Gastrocnemius medialis (tissue), 4 donors: ENCODE measurements at regions not wholly inside any gene's neighbourhood (a gene's known extent, or its start where the extent isn't known, plus 50 kb on each side); places are given as distances from the start of the nearest gene placed in this dataset.

Experiments
- ATAC-seq, 2 donors: fragments of 150-250 bp; one replicate each; pipeline ENCODE4 v1.9.1; 2016
- DNase-seq, 2 donors: peaks; one replicate each; pipeline ENCODE4 v3.0.0-alpha.2; 2019
- H3K27ac ChIP-seq, 4 donors: fragments of 200-600 bp; sonication (generic); 1 replicate in 1 of 4; 2 replicates in 3 of 4; pipeline ENCODE4 v1.5.1; 2016 to 2018; ENCODE audit warnings: mild to moderate bottlenecking in 2 of 4, moderate library complexity in 1 of 4
- H3K27me3 ChIP-seq, 3 donors: fragments of 200-600 bp; sonication (generic) in 2 of 3; 1 replicate in 1 of 3; 2 replicates in 2 of 3; pipeline versions ENCODE4 v1.5.1 to v1.6.0; 2016 to 2019; ENCODE audit warnings: mild to moderate bottlenecking in 1 of 3, moderate library complexity in 1 of 3
- H3K36me3 ChIP-seq, 2 donors: fragments of 200-600 bp; sonication (generic) in 1 of 2; one replicate each; pipeline ENCODE4 v1.5.1; 2017 to 2018
- H3K4me1 ChIP-seq, 2 donors: fragments of 200-600 bp; sonication (generic) in 1 of 2; one replicate each; pipeline ENCODE4 v1.5.1; 2016 to 2017; ENCODE audit warnings: mild to moderate bottlenecking in 2 of 2
- H3K4me3 ChIP-seq, 4 donors: fragments of 200-600 bp; sonication (generic) in 3 of 4; 1 replicate in 1 of 4; 2 replicates in 3 of 4; pipeline ENCODE4 v1.5.1; 2016 to 2019; ENCODE audit warnings: mild to moderate bottlenecking in 2 of 4
- H3K9me3 ChIP-seq, 3 donors: fragments of 200-600 bp; sonication (generic) in 2 of 3; 1 replicate in 1 of 3; 2 replicates in 2 of 3; pipeline ENCODE4 v1.5.1; 2016 to 2019
- POLR2A ChIP-seq, 2 donors: fragments of 450-650 bp; IDR thresholded peaks; one replicate each; pipeline ENCODE4 v1.6.1; 2017; ENCODE audit warnings: antibody characterized with exemption in 2 of 2, mild to moderate bottlenecking in 2 of 2, moderate library complexity in 2 of 2
- in situ Hi-C, 4 donors: fragments of 200-750 bp; cut with MboI; loops; one replicate each; pipeline versions ENCODE4 v1.15.0 to v1.8.0; 2017; ENCODE audit warnings: low sequenced_read_pairs in 4 of 4
- intact Hi-C: fragments of 100-400 bp; cut with DNase I; formaldehyde crosslinking; loops from one replicate; pipeline ENCODE4 v1.15.1; 2023; ENCODE audit warnings: low total_unique reads
- TF ChIP-seq, protein P1 (sequence below), 5 experiments: fragments of 450-650 bp in 3 of 5; fragments of 200-600 bp in 2 of 5; sonication (generic) in 2 of 5; IDR thresholded peaks in 4 of 5; conservative IDR thresholded peaks in 1 of 5; 1 replicate in 4 of 5; 2 replicates in 1 of 5; pipeline ENCODE4 v1.5.1; 2016 to 2019; ENCODE audit warnings: antibody characterized with exemption in 5 of 5, mild to moderate bottlenecking in 3 of 5, moderate library complexity in 3 of 5

DNA sequence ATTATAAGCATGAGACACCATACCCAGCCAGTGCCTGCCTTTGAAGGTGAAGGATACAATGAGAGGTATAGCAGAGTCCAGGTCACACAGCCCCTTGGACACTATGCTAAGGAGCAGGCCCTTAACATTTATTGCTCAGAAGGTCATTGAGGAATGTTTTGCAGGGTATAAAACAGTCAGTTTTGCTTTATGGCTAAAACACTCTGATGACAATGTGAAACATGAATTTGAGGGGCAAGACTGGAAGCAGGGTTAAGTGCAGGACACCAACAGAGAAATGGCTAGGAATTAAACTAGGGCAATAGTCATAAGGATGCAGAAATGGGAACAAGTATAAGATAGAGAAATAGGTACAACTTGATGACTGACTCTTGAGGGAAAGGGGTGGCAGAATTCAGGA is 141.1 kb downstream of the METTL4 start:
- no peak overlapping the region for H3K27ac ChIP-seq
- intact Hi-C loops (no loop called here), in situ Hi-C loops (no loop called here)
- no peaks in the 10 kb centered on the region for H3K9me3 ChIP-seq
- no peaks in the 10 kb centered on the region for H3K27me3 ChIP-seq
- H3K4me1 ChIP-seq = no peaks in the 10 kb centered on the region
- no peak for DNase-seq
- H3K4me3 ChIP-seq = no peak overlapping the region
- no peak for ATAC-seq
- no peaks in the 10 kb centered on the region for H3K36me3 ChIP-seq
- TF ChIP-seq, protein P1, sequence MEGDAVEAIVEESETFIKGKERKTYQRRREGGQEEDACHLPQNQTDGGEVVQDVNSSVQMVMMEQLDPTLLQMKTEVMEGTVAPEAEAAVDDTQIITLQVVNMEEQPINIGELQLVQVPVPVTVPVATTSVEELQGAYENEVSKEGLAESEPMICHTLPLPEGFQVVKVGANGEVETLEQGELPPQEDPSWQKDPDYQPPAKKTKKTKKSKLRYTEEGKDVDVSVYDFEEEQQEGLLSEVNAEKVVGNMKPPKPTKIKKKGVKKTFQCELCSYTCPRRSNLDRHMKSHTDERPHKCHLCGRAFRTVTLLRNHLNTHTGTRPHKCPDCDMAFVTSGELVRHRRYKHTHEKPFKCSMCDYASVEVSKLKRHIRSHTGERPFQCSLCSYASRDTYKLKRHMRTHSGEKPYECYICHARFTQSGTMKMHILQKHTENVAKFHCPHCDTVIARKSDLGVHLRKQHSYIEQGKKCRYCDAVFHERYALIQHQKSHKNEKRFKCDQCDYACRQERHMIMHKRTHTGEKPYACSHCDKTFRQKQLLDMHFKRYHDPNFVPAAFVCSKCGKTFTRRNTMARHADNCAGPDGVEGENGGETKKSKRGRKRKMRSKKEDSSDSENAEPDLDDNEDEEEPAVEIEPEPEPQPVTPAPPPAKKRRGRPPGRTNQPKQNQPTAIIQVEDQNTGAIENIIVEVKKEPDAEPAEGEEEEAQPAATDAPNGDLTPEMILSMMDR (IDR thresholded peaks at IDR 0.05 in 4 of 5, conservative IDR thresholded peaks at IDR 0.05 in 1 of 5) = no peak

DNA sequence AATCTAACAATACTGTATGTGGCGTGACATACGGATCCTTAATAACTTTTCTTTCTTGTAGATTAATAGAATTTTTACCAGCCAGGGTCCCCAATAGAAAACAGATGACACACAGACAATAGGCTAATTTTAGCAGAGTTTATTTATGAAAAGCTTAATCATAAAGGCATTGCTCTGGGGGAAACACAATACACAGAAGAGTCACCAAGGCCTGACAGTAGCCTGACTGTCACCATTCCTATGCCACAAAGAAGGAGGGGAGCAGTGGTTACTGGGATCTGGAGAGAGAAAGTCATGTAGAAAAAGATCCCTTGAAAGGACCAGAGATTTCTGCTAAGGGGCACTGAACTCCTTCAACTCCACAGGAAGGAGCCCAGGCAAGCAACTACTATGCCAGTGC is 139.5 kb downstream of the METTL4 start:
- TF ChIP-seq, protein P1 (IDR thresholded peaks at IDR 0.05 in 4 of 5, conservative IDR thresholded peaks at IDR 0.05 in 1 of 5) = no peak
- no peak for TF ChIP-seq POLR2A (IDR thresholded peaks at IDR 0.05)
- ATAC-seq = no peak
- H3K4me1 ChIP-seq = no peaks in the 10 kb centered on the region
- H3K4me3 ChIP-seq = no peak overlapping the region
- in situ Hi-C loops (no loop called here), intact Hi-C loops (no loop called here)
- no peak overlapping the region for H3K27ac ChIP-seq
- no peaks in the 10 kb centered on the region for H3K27me3 ChIP-seq
- no peaks in the 10 kb centered on the region for H3K9me3 ChIP-seq
- no peak for DNase-seq
- H3K36me3 ChIP-seq = no peaks in the 10 kb centered on the region

DNA sequence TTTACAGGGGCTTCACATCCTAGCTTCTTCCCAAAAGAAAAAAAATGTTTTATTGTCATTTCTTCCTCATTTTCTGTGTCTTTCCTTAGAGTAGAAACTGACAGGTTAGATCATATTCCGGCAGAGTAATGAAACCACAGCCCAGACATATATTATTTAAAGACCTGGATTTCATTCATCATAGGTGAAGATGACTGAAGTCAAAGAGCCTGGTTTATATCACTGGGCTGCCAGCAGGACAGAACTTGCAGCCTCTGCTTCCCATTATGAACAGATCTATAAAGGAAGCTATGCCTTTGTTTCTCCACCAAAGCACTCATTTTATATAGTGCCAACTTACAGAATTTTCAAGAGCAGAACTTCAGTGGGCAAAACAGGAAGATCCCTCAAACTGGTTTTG is 137.9 kb downstream of the METTL4 start:
- no peak for ATAC-seq

DNA sequence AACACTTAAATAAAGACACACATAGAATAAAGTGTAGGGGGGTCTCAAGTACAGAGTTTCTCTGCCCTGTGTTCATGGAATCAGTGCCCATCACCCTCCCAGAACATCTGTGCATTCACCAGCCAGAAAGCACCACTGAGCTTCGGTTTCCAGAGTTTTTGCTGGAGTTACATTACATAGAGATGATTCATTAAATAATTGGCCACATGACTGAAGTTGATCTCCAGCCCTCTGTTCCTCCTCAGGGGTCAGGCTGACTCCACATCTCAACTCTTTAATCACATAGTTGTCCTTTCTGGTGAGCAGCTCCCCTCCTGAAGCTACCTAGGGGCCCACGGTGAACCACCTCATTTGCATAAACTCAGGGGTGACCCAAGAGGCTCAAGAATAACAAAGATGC is 129.8 kb downstream of the METTL4 start:
- no peak overlapping the region for H3K4me3 ChIP-seq
- H3K4me1 ChIP-seq = no peaks in the 10 kb centered on the region
- H3K9me3 ChIP-seq = no peaks in the 10 kb centered on the region
- no peak overlapping the region for H3K27ac ChIP-seq
- ATAC-seq = no peak
- in situ Hi-C loops = no loop called here
- intact Hi-C loops = no loop called here
- DNase-seq = no peak
- no peak for TF ChIP-seq POLR2A (IDR thresholded peaks at IDR 0.05)
- TF ChIP-seq, protein P1 (IDR thresholded peaks at IDR 0.05 in 4 of 5, conservative IDR thresholded peaks at IDR 0.05 in 1 of 5) = no peak
- H3K27me3 ChIP-seq = no peaks in the 10 kb centered on the region
- no peaks in the 10 kb centered on the region for H3K36me3 ChIP-seq

More for the DNA sequence above, 137.9 kb downstream of the METTL4 start:
- no peak for DNase-seq
- in situ Hi-C loops = no loop called here
- H3K27me3 ChIP-seq = no peaks in the 10 kb centered on the region
- H3K36me3 ChIP-seq = no peaks in the 10 kb centered on the region
- H3K27ac ChIP-seq = no peak overlapping the region
- intact Hi-C loops = no loop called here
- H3K4me1 ChIP-seq = no peaks in the 10 kb centered on the region
- H3K4me3 ChIP-seq = no peak overlapping the region
- TF ChIP-seq POLR2A (IDR thresholded peaks at IDR 0.05) = no peak
- TF ChIP-seq, protein P1 (IDR thresholded peaks at IDR 0.05 in 4 of 5, conservative IDR thresholded peaks at IDR 0.05 in 1 of 5) = no peak
- no peaks in the 10 kb centered on the region for H3K9me3 ChIP-seq

DNA sequence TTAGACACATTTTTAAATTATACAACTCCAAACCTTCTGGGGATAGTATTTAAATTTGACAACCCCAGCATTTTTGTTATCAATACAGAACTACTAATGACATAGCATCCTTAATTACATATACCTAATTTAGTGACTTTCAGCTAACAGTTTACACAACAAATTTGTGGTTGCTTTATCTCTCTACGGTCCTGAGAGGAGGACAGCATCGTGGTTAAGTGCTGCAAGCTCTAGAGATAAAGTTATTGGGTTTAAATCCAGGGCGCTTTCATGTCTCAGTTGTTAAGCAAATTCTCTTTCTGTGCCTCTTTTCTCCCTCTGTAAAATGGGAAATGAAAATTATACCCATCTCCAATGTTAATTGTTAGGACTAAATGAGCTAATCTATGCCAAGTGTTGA is 129.3 kb downstream of the METTL4 start:
- DNase-seq (no peak), ATAC-seq (no peak)
- in situ Hi-C loops (no loop called here), intact Hi-C loops (no loop called here)
- Histone ChIP-seq H3K27ac (no peak overlapping the region), H3K9me3 (no peaks in the 10 kb centered on the region), H3K4me1 (no peaks in the 10 kb centered on the region), H3K27me3 (no peaks in the 10 kb centered on the region), H3K4me3 (no peak overlapping the region), H3K36me3 (no peaks in the 10 kb centered on the region)
- TF ChIP-seq, protein P1 (IDR thresholded peaks at IDR 0.05 in 4 of 5, conservative IDR thresholded peaks at IDR 0.05 in 1 of 5) = no peak
- TF ChIP-seq POLR2A (IDR thresholded peaks at IDR 0.05) = no peak
